ENCODE measurements at regions not wholly inside any gene's neighbourhood (a gene's known extent, or its start where the extent isn't known, plus 50 kb on each side); places are given as distances from the start of the nearest gene placed in this dataset.

DNA sequence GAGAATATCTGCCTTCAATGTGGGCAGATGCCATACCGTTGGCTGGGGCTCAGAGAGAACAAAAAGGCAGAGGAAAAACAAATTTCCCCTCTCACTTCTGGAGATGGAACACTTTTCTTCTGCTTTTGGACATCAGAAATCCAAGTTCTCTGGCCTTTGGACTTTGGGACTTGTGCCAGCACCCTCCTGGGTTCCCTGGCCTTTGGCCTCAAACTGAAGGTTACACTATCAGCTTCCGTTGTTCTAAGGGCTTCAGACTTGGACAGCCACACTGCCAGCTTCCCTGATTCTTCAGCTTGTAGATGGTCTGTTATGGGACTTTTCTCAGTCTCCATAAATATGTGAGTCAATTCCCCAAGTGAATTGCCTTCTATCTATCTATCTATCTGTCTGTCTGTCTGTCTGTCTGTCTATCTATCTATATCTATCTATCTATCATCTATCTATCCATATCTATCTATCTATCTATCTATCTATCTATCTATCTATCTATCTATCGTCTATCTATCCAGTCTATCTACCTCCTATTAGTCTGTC, 778.1 kb upstream of the TMPRSS15 start:
- no peak for TF ChIP-seq EP300 (IDR thresholded peaks at IDR 0.05)
- TF ChIP-seq, protein P1, sequence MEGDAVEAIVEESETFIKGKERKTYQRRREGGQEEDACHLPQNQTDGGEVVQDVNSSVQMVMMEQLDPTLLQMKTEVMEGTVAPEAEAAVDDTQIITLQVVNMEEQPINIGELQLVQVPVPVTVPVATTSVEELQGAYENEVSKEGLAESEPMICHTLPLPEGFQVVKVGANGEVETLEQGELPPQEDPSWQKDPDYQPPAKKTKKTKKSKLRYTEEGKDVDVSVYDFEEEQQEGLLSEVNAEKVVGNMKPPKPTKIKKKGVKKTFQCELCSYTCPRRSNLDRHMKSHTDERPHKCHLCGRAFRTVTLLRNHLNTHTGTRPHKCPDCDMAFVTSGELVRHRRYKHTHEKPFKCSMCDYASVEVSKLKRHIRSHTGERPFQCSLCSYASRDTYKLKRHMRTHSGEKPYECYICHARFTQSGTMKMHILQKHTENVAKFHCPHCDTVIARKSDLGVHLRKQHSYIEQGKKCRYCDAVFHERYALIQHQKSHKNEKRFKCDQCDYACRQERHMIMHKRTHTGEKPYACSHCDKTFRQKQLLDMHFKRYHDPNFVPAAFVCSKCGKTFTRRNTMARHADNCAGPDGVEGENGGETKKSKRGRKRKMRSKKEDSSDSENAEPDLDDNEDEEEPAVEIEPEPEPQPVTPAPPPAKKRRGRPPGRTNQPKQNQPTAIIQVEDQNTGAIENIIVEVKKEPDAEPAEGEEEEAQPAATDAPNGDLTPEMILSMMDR (IDR thresholded peaks at IDR 0.05): no peak
